Neural progenitor cell (in vitro differentiated cells): ENCODE measurements at regions not wholly inside any gene's neighbourhood (a gene's known extent, or its start where the extent isn't known, plus 50 kb on each side); places are given as distances from the start of the nearest gene placed in this dataset.

ENCODE experiments used
- DNase-seq: peaks from one replicate; pipeline ENCODE4 v3.0.0-alpha.2; 2016; ENCODE audit warnings: low spot score
- H2AFZ ChIP-seq: fragments of 200-600 bp; sonication (generic); replicated peaks from 2 replicates; pipeline ENCODE4 v1.6.1; 2016; ENCODE audit warnings: antibody characterized with exemption
- H3F3A ChIP-seq: fragments of 200-600 bp; sonication (generic); 2 replicates; pipeline ENCODE4 v1.6.1; 2016; ENCODE audit warnings: antibody characterized with exemption, low read depth
- H3K27ac ChIP-seq: fragments of 200-600 bp; sonication (generic); 2 replicates; pipeline ENCODE4 v1.5.1; 2016; ENCODE audit warnings: mild to moderate bottlenecking
- H3K27me3 ChIP-seq: fragments of 200-600 bp; sonication (generic); 2 replicates; pipeline ENCODE4 v1.6.1; 2016; ENCODE audit warnings: mild to moderate bottlenecking, moderate library complexity
- H3K36me3 ChIP-seq: fragments of 200-600 bp; sonication (generic); 2 replicates; pipeline ENCODE4 v1.5.1; 2016
- H3K4me1 ChIP-seq: fragments of 200-600 bp; sonication (generic); 2 replicates; pipeline ENCODE4 v1.6.1; 2016; ENCODE audit warnings: mixed run types
- H3K4me2 ChIP-seq: fragments of 200-600 bp; sonication (generic); 2 replicates; pipeline ENCODE4 v1.6.1; 2016
- H3K4me3 ChIP-seq: fragments of 200-600 bp; sonication (generic); 2 replicates; pipeline ENCODE4 v1.5.1; 2016
- H3K79me2 ChIP-seq: fragments of 200-600 bp; sonication (generic); 2 replicates; pipeline ENCODE4 v1.6.1; 2016; ENCODE audit warnings: low read depth
- H3K9ac ChIP-seq: fragments of 200-600 bp; sonication (generic); 2 replicates; pipeline ENCODE4 v1.6.1; 2016
- H3K9me3 ChIP-seq: fragments of 200-600 bp; sonication (generic); 2 replicates; pipeline ENCODE4 v1.5.1; 2016; ENCODE audit warnings: low read depth
- H4K20me1 ChIP-seq: fragments of 200-600 bp; sonication (generic); 2 replicates; pipeline ENCODE4 v1.6.1; 2016; ENCODE audit warnings: low read depth
- H3K27ac Mint-ChIP-seq: 3 replicates; pipeline ENCODE4 v1.8.0; 2021; ENCODE audit warnings: mixed read lengths
- H3K27me3 Mint-ChIP-seq: 2 replicates; pipeline ENCODE4 v1.8.0; 2022; ENCODE audit warnings: low read depth, mild to moderate bottlenecking, inconsistent platforms, moderate library complexity, mixed read lengths; ENCODE audit not compliant: insufficient read depth
- H3K36me3 Mint-ChIP-seq: 3 replicates; pipeline ENCODE4 v1.8.0; 2021; ENCODE audit warnings: mixed read lengths
- H3K4me1 Mint-ChIP-seq: 3 replicates; pipeline ENCODE4 v1.8.0; 2021; ENCODE audit warnings: mixed read lengths
- H3K4me3 Mint-ChIP-seq: 3 replicates; pipeline ENCODE4 v1.8.0; 2021; ENCODE audit warnings: mild to moderate bottlenecking, moderate library complexity, mixed read lengths
- H3K9me3 Mint-ChIP-seq: 3 replicates; pipeline ENCODE4 v1.8.0; 2020; ENCODE audit warnings: mixed read lengths
- EZH2 ChIP-seq: fragments of 200-600 bp; sonication (generic); IDR thresholded peaks from 2 replicates; pipeline ENCODE4 v1.6.1; 2017; ENCODE audit warnings: antibody characterized with exemption, mild to moderate bottlenecking, moderate library complexity
- EZH2phosphoT487 ChIP-seq: fragments of 200-600 bp; sonication (generic); IDR thresholded peaks from 2 replicates; pipeline ENCODE4 v1.6.1; 2017; ENCODE audit warnings: antibody characterized with exemption
- TF ChIP-seq, protein P1 (sequence below): fragments of 200-600 bp; sonication (generic); IDR thresholded peaks from 2 replicates; pipeline ENCODE4 v1.5.1; 2017; ENCODE audit warnings: antibody characterized with exemption, mild to moderate bottlenecking

DNA sequence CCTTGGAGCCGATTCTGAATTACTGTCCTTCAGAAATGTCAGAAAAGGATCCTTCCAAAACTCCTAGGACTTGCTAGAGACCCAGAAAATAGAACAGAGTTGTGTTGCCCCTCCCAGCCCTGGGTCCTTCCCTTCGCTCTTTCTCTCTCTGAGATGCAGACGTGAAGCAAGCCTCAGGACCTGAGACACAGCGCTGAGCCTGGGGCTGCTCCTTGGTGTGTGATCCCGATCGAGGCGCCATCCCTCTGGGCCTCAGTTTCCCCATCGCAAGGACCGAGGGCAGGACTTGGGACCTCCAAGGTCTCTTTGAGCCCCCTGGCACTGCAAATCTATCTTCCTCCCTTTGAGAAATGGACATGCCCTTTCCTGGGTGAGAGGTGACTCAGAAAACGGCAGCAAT, 533.5 kb downstream of the TBC1D22A start:
- no peaks in the 10 kb centered on the region for H3F3A ChIP-seq
- Mint-ChIP-seq H3K36me3 (no peaks in the 10 kb centered on the region), H3K4me3 (no peak overlapping the region), H3K4me1 (no peaks in the 10 kb centered on the region), H3K9me3 (peaks cover 33% of the 10 kb centered on the region), H3K27me3 (peaks cover 18% of the 10 kb centered on the region), H3K27ac (no peak overlapping the region)
- H4K20me1 ChIP-seq, result no peaks in the 10 kb centered on the region
- no peaks in the 10 kb centered on the region for H3K36me3 ChIP-seq
- H3K79me2 ChIP-seq, result no peaks in the 10 kb centered on the region
- no peaks in the 10 kb centered on the region for H3K9me3 ChIP-seq
- no peak for DNase-seq
- H3K9ac ChIP-seq, result no peak overlapping the region
- no peak overlapping the region for H3K27ac ChIP-seq
- no peak overlapping the region for H3K4me2 ChIP-seq
- no peak overlapping the region for H2AFZ ChIP-seq
- H3K4me3 ChIP-seq, result no peak overlapping the region
- no peaks in the 10 kb centered on the region for H3K27me3 ChIP-seq
- TF ChIP-seq EZH2, result no peak
- TF ChIP-seq EZH2phosphoT487, result no peak
- TF ChIP-seq, protein P1, sequence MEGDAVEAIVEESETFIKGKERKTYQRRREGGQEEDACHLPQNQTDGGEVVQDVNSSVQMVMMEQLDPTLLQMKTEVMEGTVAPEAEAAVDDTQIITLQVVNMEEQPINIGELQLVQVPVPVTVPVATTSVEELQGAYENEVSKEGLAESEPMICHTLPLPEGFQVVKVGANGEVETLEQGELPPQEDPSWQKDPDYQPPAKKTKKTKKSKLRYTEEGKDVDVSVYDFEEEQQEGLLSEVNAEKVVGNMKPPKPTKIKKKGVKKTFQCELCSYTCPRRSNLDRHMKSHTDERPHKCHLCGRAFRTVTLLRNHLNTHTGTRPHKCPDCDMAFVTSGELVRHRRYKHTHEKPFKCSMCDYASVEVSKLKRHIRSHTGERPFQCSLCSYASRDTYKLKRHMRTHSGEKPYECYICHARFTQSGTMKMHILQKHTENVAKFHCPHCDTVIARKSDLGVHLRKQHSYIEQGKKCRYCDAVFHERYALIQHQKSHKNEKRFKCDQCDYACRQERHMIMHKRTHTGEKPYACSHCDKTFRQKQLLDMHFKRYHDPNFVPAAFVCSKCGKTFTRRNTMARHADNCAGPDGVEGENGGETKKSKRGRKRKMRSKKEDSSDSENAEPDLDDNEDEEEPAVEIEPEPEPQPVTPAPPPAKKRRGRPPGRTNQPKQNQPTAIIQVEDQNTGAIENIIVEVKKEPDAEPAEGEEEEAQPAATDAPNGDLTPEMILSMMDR, result no peak
- H3K4me1 ChIP-seq, result no peaks in the 10 kb centered on the region

DNA sequence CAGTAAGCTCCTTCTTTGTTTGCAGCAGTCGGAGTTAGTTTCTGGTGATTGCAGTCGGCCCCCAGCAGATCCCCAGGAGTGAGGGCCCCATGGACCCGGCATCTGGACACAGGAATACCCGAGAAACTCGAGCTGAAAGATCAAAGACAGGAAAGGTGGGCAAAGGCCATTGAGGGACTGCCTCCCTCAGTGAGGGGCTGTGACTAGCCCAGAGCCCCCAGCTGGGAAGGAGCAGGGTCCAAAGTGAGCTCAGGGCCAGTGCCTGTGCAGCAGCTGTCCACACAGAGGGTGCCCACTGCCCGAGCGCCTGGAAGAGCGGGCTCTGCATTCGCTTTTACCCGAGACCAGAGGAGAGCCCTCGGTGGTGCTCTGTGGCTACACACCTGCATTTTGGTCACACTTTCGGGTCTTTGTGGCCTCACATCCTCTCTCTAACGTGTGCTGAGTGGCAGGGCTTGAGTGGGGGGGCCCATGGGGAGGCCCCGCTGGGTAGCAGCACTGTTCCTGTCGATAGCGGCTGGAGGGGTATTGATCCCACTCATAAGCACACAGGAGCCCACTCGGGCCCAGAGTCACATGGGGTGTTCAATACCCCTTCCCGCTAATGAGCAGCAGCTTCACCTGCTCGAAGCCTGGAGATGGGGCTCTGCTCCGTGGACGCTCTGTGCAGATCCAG, 532.9 kb downstream of the TBC1D22A start:
- H3K9me3 Mint-ChIP-seq, result peaks cover 33% of the 10 kb centered on the region
- DNase-seq, result no peak

DNA sequence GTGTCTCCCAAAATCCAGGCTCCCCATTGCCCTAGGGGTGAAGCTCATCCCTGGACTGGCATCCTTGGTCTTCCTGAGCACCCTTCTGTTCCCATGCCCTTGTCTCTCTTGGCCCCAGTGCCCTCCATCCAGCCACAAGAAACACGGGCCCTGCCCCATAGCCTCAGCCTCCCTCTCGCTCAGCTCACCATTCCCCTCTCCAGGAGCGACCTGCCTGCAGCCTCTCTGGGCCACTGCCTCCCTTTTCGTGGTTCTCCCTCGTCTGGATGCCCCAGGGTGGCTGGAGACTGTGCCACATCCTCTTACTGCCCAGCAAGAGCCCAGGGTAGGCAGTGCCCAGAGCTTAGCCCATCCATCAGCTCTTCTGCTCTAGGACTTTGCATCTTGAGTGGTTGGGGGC, 532.1 kb downstream of the TBC1D22A start:
- Mint-ChIP-seq H3K27me3 (peaks cover 20% of the 10 kb centered on the region), H3K9me3 (peaks cover 33% of the 10 kb centered on the region), H3K4me3 (no peak overlapping the region), H3K36me3 (no peaks in the 10 kb centered on the region), H3K4me1 (no peaks in the 10 kb centered on the region), H3K27ac (no peak overlapping the region)
- Histone ChIP-seq H4K20me1 (no peaks in the 10 kb centered on the region), H3K9me3 (no peaks in the 10 kb centered on the region), H3K27ac (no peak overlapping the region), H2AFZ (no peak overlapping the region), H3K4me1 (no peaks in the 10 kb centered on the region), H3K4me3 (no peak overlapping the region), H3K79me2 (no peaks in the 10 kb centered on the region), H3K27me3 (no peaks in the 10 kb centered on the region), H3K36me3 (no peaks in the 10 kb centered on the region), H3K9ac (no peak overlapping the region), H3K4me2 (no peak overlapping the region), H3F3A (no peaks in the 10 kb centered on the region)
- TF ChIP-seq EZH2phosphoT487, result no peak
- TF ChIP-seq, protein P1, result no peak
- no peak for TF ChIP-seq EZH2
- DNase-seq, result no peak

More for the DNA sequence above, 532.9 kb downstream of the TBC1D22A start:
- Mint-ChIP-seq H3K4me3 (no peak overlapping the region), H3K27me3 (peaks cover 20% of the 10 kb centered on the region), H3K36me3 (no peaks in the 10 kb centered on the region), H3K27ac (no peak overlapping the region), H3K4me1 (no peaks in the 10 kb centered on the region)
- no peak overlapping the region for H3K4me3 ChIP-seq
- TF ChIP-seq, protein P1, result no peak
- TF ChIP-seq EZH2phosphoT487, result no peak
- TF ChIP-seq EZH2, result no peak
- no peaks in the 10 kb centered on the region for H3K27me3 ChIP-seq
- no peaks in the 10 kb centered on the region for H3F3A ChIP-seq
- H3K36me3 ChIP-seq, result no peaks in the 10 kb centered on the region
- no peak overlapping the region for H3K27ac ChIP-seq
- no peaks in the 10 kb centered on the region for H3K4me1 ChIP-seq
- H3K79me2 ChIP-seq, result no peaks in the 10 kb centered on the region
- no peaks in the 10 kb centered on the region for H3K9me3 ChIP-seq
- H2AFZ ChIP-seq, result no peak overlapping the region
- no peak overlapping the region for H3K9ac ChIP-seq
- H3K4me2 ChIP-seq, result no peak overlapping the region
- no peaks in the 10 kb centered on the region for H4K20me1 ChIP-seq
